HG02763 (cell line): ENCODE measurements at regions not wholly inside any gene's neighbourhood (a gene's known extent, or its start where the extent isn't known, plus 50 kb on each side); places are given as distances from the start of the nearest gene placed in this dataset.

Experiments used
- ATAC-seq: cut with Tn5 transposase; IDR thresholded peaks from one replicate; pipeline ENCODE4 v1.9.1; 2021; ENCODE audit warnings: mild to moderate bottlenecking, moderate library complexity; ENCODE audit not compliant: unreplicated experiment

- no peak for ATAC-seq
Measured at GRCh38 chr5:112653638-112654205, 84.0 kb upstream of the APC start.

GRCh38 chr5:112655513-112655912, 82.2 kb upstream of the APC start:
- ATAC-seq, result no peak

- ATAC-seq, result no peak
Measured at GRCh38 chr5:112656451-112656850, 81.2 kb upstream of the APC start.

GRCh38 chr5:112657804-112658203, 79.9 kb upstream of the APC start:
- no peak for ATAC-seq

- no peak for ATAC-seq
Measured at GRCh38 chr5:112660359-112660758, 77.3 kb upstream of the APC start.

- ATAC-seq, result no peak
Measured at GRCh38 chr5:112663146-112663545, 74.5 kb upstream of the APC start.

- no peak for ATAC-seq
Measured at GRCh38 chr5:112668016-112668415, 69.7 kb upstream of the APC start.

GRCh38 chr5:112668911-112669310, 68.8 kb upstream of the APC start:
- no peak for ATAC-seq

- ATAC-seq, result no peak
Measured at GRCh38 chr5:112669328-112669963, 68.2 kb upstream of the APC start.

- no peak for ATAC-seq
Measured at GRCh38 chr5:112671687-112672086, 66.0 kb upstream of the APC start.

GRCh38 chr5:112681481-112681908, 56.2 kb upstream of the APC start:
- no peak for ATAC-seq

GRCh38 chr5:112682621-112683061, 55.0 kb upstream of the APC start:
- ATAC-seq, result no peak

- ATAC-seq, result no peak
Measured at GRCh38 chr5:112684121-112684520, 53.6 kb upstream of the APC start.

GRCh38 chr5:112684737-112685136, 52.9 kb upstream of the APC start:
- no peak for ATAC-seq

- no peak for ATAC-seq
Measured at GRCh38 chr5:112685386-112685785, 52.3 kb upstream of the APC start.

- no peak for ATAC-seq
Measured at GRCh38 chr5:112685931-112686330, 51.8 kb upstream of the APC start.

GRCh38 chr5:112686675-112687074, 51.0 kb upstream of the APC start:
- ATAC-seq, result no peak

GRCh38 chr5:112687306-112687705, 50.4 kb upstream of the APC start:
- ATAC-seq, result no peak
